ENCODE measurements at regions not wholly inside any gene's neighbourhood (a gene's known extent, or its start where the extent isn't known, plus 50 kb on each side); places are given as distances from the start of the nearest gene placed in this dataset.

GRCh38 chr13:62702502-62702901 is 1286.9 kb upstream of the PCDH20 start:
- no peak for TF ChIP-seq CTCF (IDR thresholded peaks at IDR 0.05; ENCODE audit: low read depth, low read length)
- no peak for TF ChIP-seq EZH2phosphoT487 (IDR thresholded peaks at IDR 0.05; ENCODE audit: low read depth)
